ENCODE measurements at regions not wholly inside any gene's neighbourhood (a gene's known extent, or its start where the extent isn't known, plus 50 kb on each side); places are given as distances from the start of the nearest gene placed in this dataset.
"Not testable (repeated sequence)": the region's sequence is repeated elsewhere in the genome, so short reads cannot be mapped to it uniquely, and the experiment has no call there.

DNA sequence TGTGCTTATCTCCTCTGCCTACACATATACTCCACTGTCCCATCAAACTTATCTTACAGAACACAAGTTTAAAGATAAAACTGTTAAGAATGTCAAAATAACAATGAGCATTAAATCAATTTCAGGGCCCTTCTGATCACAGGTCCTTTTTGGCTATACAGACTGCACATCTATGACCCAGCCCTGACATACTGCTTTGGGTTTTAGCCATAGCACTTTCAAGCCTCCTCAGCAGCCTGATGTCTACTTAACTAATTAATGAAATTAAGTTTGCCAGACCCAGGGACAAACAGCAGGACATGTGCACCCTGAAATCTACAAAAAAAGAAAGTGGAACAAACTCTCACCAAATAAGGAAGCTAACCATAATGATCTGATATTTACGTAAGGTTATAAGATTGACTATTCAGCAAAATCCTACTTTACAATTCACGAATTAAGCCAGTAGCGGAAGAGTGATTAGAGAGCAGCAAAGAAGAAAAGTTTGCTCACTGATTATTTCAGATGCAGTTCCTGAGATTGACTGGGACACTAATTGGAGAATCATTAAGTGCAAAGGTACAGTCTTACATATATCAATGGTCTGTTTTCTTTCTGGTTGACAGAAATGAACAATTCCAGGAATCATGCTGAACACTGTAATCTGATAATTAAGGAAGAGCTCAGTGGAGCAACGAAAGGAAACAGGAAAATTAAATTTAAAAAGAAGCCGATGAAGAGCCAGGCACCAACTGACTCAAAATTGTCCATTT lies 669.3 kb upstream of the LRRN3 start:
- ATAC-seq (ENCODE audit: low FRiP score) = no peak
- TF ChIP-seq, protein P1, sequence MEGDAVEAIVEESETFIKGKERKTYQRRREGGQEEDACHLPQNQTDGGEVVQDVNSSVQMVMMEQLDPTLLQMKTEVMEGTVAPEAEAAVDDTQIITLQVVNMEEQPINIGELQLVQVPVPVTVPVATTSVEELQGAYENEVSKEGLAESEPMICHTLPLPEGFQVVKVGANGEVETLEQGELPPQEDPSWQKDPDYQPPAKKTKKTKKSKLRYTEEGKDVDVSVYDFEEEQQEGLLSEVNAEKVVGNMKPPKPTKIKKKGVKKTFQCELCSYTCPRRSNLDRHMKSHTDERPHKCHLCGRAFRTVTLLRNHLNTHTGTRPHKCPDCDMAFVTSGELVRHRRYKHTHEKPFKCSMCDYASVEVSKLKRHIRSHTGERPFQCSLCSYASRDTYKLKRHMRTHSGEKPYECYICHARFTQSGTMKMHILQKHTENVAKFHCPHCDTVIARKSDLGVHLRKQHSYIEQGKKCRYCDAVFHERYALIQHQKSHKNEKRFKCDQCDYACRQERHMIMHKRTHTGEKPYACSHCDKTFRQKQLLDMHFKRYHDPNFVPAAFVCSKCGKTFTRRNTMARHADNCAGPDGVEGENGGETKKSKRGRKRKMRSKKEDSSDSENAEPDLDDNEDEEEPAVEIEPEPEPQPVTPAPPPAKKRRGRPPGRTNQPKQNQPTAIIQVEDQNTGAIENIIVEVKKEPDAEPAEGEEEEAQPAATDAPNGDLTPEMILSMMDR (IDR thresholded peaks at IDR 0.05) = no peak
- DNase-seq (ENCODE audit: low spot score) = no peak

DNA sequence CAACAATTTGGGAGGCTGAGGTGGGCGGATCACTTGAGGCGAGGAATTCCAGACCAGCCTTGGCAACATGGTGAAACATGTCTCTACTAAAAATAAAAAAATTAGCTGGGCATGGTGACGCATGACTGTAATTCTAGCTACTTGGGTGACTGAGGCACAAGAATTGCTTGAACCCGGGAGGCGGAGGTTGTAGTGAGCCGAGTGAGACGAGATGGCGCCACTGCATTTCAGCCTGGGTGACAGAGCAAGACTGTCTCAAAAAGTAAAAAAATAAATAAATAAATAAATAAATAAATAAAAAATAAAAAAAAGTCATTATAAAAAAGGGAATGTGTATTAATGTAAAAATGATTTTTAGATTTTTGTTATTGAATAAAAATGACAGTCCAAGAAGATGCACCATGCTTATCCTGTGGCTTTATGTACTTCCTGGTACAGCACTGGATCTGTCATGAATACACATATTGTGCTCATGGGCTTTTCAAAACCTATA lies 658.8 kb upstream of the LRRN3 start:
- ATAC-seq (ENCODE audit: low FRiP score) = no peak

DNA sequence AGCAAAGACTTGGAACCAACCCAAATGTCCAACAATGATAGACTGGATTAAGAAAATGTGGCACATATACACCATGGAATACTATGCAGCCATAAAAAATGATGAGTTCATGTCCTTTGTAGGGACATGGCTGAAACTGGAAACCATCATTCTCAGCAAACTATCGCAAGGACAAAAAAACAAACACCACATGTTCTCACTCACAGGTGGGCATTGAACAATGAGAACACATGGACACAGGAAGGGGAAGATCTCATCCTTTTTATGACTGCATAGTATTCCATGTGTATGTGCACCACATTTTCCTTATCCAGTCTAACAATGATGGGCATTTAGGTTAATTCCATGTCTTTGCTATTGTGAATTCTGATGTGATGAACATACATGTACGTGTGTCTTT lies 652.0 kb upstream of the LRRN3 start:
- DNase-seq (ENCODE audit: low spot score); ATAC-seq (ENCODE audit: low FRiP score): not testable (repeated sequence)

More for the DNA sequence above, 658.8 kb upstream of the LRRN3 start:
- DNase-seq (ENCODE audit: low spot score) = no peak
- TF ChIP-seq, protein P1 (IDR thresholded peaks at IDR 0.05) = no peak

DNA sequence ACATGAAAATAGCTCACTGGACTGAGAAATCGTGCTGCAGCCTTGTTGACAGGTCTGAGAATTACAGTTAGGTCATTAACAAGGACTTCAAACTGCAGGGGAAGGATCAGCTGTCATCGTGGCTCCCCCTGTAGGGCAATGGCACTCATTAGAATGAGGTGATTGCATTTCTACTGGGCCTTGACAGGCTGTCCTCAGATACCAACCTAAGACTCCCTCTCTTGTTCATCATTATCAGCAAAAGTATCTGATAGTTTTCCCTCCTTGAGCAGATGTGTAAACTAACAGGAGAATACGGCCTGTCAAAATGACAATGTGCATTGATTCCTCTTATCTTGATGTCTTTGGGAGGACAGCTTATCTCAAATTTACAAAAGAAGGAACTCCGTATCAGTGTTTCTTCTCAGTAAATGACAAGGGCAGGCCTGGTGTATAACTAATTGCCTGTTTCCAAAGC lies 648.5 kb upstream of the LRRN3 start:
- DNase-seq (ENCODE audit: low spot score) (no peak), ATAC-seq (ENCODE audit: low FRiP score) (no peak)
- TF ChIP-seq, protein P1 (IDR thresholded peaks at IDR 0.05) = no peak

DNA sequence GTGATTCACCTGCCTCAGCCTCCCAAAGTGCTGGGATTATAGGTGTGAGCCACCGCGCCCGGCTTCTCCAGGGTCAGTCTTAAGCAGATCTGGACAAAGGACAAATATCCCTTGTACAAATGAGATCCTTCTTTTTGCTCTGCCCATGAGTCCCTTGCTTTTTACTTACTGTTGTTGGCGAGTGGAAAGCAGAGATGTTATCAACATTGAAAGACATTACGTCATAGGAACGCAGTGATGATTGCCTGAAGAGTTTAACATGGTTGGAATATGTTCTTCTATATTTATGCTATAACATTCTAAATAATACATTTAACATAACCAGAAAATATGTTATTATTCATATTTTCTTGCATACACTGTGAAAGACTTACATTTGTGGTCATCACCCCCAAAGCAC lies 644.3 kb upstream of the LRRN3 start:
- TF ChIP-seq, protein P1 (IDR thresholded peaks at IDR 0.05) = no peak

DNA sequence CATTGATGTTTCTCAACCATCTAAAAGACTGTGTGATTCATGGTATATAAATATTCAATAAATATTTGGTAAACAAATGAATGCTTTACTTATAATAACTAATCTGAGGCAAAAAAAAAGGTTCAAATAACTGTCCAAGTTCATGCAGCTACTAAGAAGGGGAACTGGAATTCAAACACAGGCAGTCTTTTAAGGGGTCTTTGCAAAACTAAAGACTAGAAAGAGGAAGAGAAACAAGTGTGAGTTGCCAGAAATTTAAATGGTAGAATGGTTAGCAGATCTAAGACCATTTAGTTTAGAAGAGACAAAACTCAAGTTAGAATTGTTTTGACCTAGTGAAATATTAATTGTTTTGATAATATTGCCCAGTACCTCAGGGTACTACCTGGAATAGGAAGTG lies 642.0 kb upstream of the LRRN3 start:
- ATAC-seq (ENCODE audit: low FRiP score) (no peak), DNase-seq (ENCODE audit: low spot score) (no peak)
- TF ChIP-seq, protein P1 (IDR thresholded peaks at IDR 0.05) = no peak

More for the DNA sequence above, 644.3 kb upstream of the LRRN3 start:
- DNase-seq (ENCODE audit: low spot score) (no peak), ATAC-seq (ENCODE audit: low FRiP score) (no peak)

DNA sequence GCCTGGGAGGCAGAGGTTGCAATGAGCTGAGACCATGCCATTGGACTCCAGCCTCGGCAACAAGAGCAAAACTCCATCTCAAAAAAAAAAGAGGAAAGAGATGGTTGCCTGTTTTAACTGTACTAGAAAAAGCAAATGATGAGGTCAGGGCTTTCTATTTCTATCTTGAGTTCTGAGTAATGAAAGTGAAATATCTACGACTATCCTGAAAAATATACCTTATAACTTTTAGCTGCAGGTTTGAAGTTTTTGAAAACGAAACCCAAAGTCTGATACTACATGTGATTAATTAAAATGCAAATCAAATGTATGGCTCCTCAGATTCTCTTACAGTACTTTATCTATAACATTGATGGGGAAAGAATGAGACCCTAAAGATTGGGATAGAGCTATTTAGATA lies 636.2 kb upstream of the LRRN3 start:
- TF ChIP-seq, protein P1 (IDR thresholded peaks at IDR 0.05) = no peak
- DNase-seq (ENCODE audit: low spot score) (no peak), ATAC-seq (ENCODE audit: low FRiP score) (no peak)
